Pancreas (tissue), 10 donors: ENCODE measurements at regions not wholly inside any gene's neighbourhood (a gene's known extent, or its start where the extent isn't known, plus 50 kb on each side); places are given as distances from the start of the nearest gene placed in this dataset.

Experiments used
- ATAC-seq, 4 donors: fragments of 200-7000 bp; cut with Tn5 transposase; one replicate each; pipeline versions ENCODE4 v1.8.0 to v1.9.1; 2020; ENCODE audit warnings: mild to moderate bottlenecking in 4 of 4, moderate library complexity in 4 of 4
- DNase-seq, 6 donors: peaks; one replicate each; pipeline ENCODE4 v3.0.0-alpha.2; 2020
- FAIRE-seq: peaks from 2 replicates; lab custom pipeline; 2012; peaks lifted over from hg19 to GRCh38; lab: Jason Lieb, UNC
- H3K27ac ChIP-seq, 4 donors: fragments of 200-600 bp; sonication (generic); 1 replicate in 3 of 4; 2 replicates in 1 of 4; pipeline versions ENCODE4 v1.5.0 to v1.8.0; 2020
- H3K27me3 ChIP-seq, 4 donors: fragments of 200-600 bp; one replicate each; pipeline ENCODE4 v1.8.0; 2021
- H3K36me3 ChIP-seq, 3 donors: fragments of 200-600 bp; sonication (generic) in 1 of 3; one replicate each; pipeline versions ENCODE4 v1.5.0 to v1.8.0; 2020 to 2021
- H3K4me1 ChIP-seq, 3 donors: fragments of 200-600 bp; one replicate each; pipeline ENCODE4 v1.8.0; 2021
- H3K4me3 ChIP-seq, 4 donors: fragments of 200-600 bp; sonication (generic) in 2 of 4; one replicate each; pipeline versions ENCODE4 v1.5.0 to v1.8.0; 2020 to 2021
- H3K9me3 ChIP-seq, 4 donors: fragments of 200-600 bp; one replicate each; pipeline ENCODE4 v1.8.0; 2021
- CTCF ChIP-seq, 4 donors: fragments of 200-600 bp; sonication (generic) in 3 of 4; IDR thresholded peaks; one replicate each; pipeline versions ENCODE4 v1.5.0 to v1.8.0; 2021; ENCODE audit warnings: antibody characterized with exemption in 4 of 4
- WGBS, 2 donors: extraction: QIAGEN DNeasy Blood & Tissue Kit; methylation state at CpG; one replicate each; pipeline ENCODE4 v1.1.7; 2013; 5-methylcytosine and 5-hydroxymethylcytosine counted together
- intact Hi-C, 3 donors: fragments of 100-400 bp; cut with DNase I; formaldehyde crosslinking; loops; one replicate each; pipeline versions ENCODE4 v1.11.1 to v1.14.2; 2022
- donor health status: healthy with polysubstance abuse.
- donor health status: DM: no; HTN: no; CAD: no; lungs with moderate emphysema.
- donor health status: DM: no; HTN: no; CAD: no.
- donor health status: control.
- donor health status: control.
- donor health status: Bipolar disorder and iron deficiency.
- donor health status: DM: yes; HTN: yes; CAD: no.
- donor health status: DM: no; HTN: no; CAD: no.
- donor health status: DM: no; HTN: no; CAD: no.
- donor health status: DM: yes; HTN: yes; CAD: no.

- Histone ChIP-seq H3K27ac (no peak overlapping the region), H3K36me3 (no peaks in the 10 kb centered on the region), H3K27me3 (no peaks in the 10 kb centered on the region), H3K4me1 (no peaks in the 10 kb centered on the region), H3K4me3 (no peak overlapping the region), H3K9me3 (no peaks in the 10 kb centered on the region)
- intact Hi-C loops: no loop called here
- 55 to 62% methylated on average over 2 of the region's 2 CpGs for WGBS, 2 donors
- DNase-seq (no peak), FAIRE-seq (no peak), ATAC-seq (no peak)
- no peak for TF ChIP-seq CTCF (IDR thresholded peaks at IDR 0.05)
These were observed 195.3 kb upstream of the ADRA1D start for GRCh38 chr20:4444404-4444803.

- no peak overlapping the region for H3K4me3 ChIP-seq
- no peak overlapping the region for H3K27ac ChIP-seq
- H3K36me3 ChIP-seq: no peaks in the 10 kb centered on the region
- DNase-seq: no peak
- no peak for FAIRE-seq
- intact Hi-C loops: no loop called here
- WGBS, 2 donors: 28 to 48% methylated on average over 4 of the region's 4 CpGs
- H3K4me1 ChIP-seq: no peaks in the 10 kb centered on the region
- TF ChIP-seq CTCF (IDR thresholded peaks at IDR 0.05): no peak
- H3K27me3 ChIP-seq: no peaks in the 10 kb centered on the region
- no peaks in the 10 kb centered on the region for H3K9me3 ChIP-seq
- peak in 1 of 4 donors; percentile 30 for ATAC-seq
These were observed 193.9 kb upstream of the ADRA1D start for GRCh38 chr20:4443016-4443415.

GRCh38 chr20:4441871-4442270 lies 192.8 kb upstream of the ADRA1D start:
- no peak for TF ChIP-seq CTCF (IDR thresholded peaks at IDR 0.05)
- intact Hi-C loops: no loop called here
- H3K4me3 ChIP-seq: no peak overlapping the region
- no peak for DNase-seq
- ATAC-seq: no peak
- no peaks in the 10 kb centered on the region for H3K36me3 ChIP-seq
- FAIRE-seq: no peak
- H3K27me3 ChIP-seq: no peaks in the 10 kb centered on the region
- no peaks in the 10 kb centered on the region for H3K4me1 ChIP-seq
- H3K27ac ChIP-seq: no peak overlapping the region
- 71 to 80% methylated on average over 3 of the region's 3 CpGs for WGBS, 2 donors
- no peaks in the 10 kb centered on the region for H3K9me3 ChIP-seq

- Histone ChIP-seq H3K36me3 (no peaks in the 10 kb centered on the region), H3K27me3 (no peaks in the 10 kb centered on the region), H3K4me1 (no peaks in the 10 kb centered on the region), H3K9me3 (no peaks in the 10 kb centered on the region), H3K27ac (no peak overlapping the region), H3K4me3 (no peak overlapping the region)
- DNase-seq (no peak), ATAC-seq (no peak), FAIRE-seq (no peak)
- 71 to 76% methylated on average over 2 of the region's 2 CpGs for WGBS, 2 donors
- no peak for TF ChIP-seq CTCF (IDR thresholded peaks at IDR 0.05)
- intact Hi-C loops: no loop called here
These were observed 192.1 kb upstream of the ADRA1D start for GRCh38 chr20:4441191-4441590.

GRCh38 chr20:4439461-4439860 lies 190.4 kb upstream of the ADRA1D start:
- intact Hi-C loops: no loop called here
- ATAC-seq: no peak
- WGBS, 2 donors: 50% methylated on average over 5 of the region's 5 CpGs

More at GRCh38 chr20:4439461-4439860, 190.4 kb upstream of the ADRA1D start:
- Histone ChIP-seq H3K9me3 (no peaks in the 10 kb centered on the region), H3K27ac (no peak overlapping the region), H3K36me3 (no peaks in the 10 kb centered on the region), H3K4me3 (no peak overlapping the region), H3K27me3 (no peaks in the 10 kb centered on the region), H3K4me1 (no peaks in the 10 kb centered on the region)
- FAIRE-seq (no peak), DNase-seq (no peak)
- no peak for TF ChIP-seq CTCF (IDR thresholded peaks at IDR 0.05)
